ENCODE measurements at regions not wholly inside any gene's neighbourhood (a gene's known extent, or its start where the extent isn't known, plus 50 kb on each side); places are given as distances from the start of the nearest gene placed in this dataset.

DNA sequence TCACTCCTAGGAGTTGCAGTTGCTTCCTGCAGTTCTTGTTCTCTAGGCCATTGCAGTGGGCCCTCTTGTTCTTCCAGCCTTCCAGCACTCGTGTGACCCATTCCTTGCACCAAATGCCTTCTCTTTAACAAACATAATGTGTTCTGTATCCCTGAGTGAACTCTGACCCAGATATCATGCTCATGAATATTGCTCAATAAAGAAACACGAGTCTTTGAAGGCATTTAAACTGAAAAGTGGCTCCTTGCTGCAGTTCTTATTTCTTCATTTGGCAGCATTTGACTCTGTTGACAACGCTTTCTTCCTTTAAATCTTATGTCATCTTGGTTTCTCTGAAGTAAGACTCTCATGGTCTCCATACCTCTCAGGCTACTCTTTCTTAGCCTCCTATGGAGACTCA lies 100.7 kb upstream of the PDE4B start:
- Mint-ChIP-seq H3K4me3 (no peak overlapping the region), H3K36me3 (no peaks in the 10 kb centered on the region), H3K27me3 (ENCODE audit: insufficient read depth, low read depth) (peaks cover 4% of the 10 kb centered on the region), H3K27ac (no peak overlapping the region), H3K9me3 (no peaks in the 10 kb centered on the region), H3K4me1 (peaks cover 4% of the 10 kb centered on the region)
- H2AFZ ChIP-seq (replicated peaks): no peak overlapping the region
- no peak overlapping the region for H3K9ac ChIP-seq
- H3K27me3 ChIP-seq: no peaks in the 10 kb centered on the region
- H4K20me1 ChIP-seq (ENCODE audit: low read depth): no peaks in the 10 kb centered on the region
- H3K27ac ChIP-seq: no peak overlapping the region
- H3K36me3 ChIP-seq: no peaks in the 10 kb centered on the region
- no peaks in the 10 kb centered on the region for H3K9me3 ChIP-seq (ENCODE audit: low read depth)
- DNase-seq (ENCODE audit: low spot score): no peak
- no peak overlapping the region for H3K4me2 ChIP-seq
- H3K79me2 ChIP-seq (ENCODE audit: low read depth): no peaks in the 10 kb centered on the region
- no peak overlapping the region for H3K4me3 ChIP-seq
- H3K4me1 ChIP-seq: no peaks in the 10 kb centered on the region
- no peaks in the 10 kb centered on the region for H3F3A ChIP-seq (ENCODE audit: low read depth)
- TF ChIP-seq, protein P1, sequence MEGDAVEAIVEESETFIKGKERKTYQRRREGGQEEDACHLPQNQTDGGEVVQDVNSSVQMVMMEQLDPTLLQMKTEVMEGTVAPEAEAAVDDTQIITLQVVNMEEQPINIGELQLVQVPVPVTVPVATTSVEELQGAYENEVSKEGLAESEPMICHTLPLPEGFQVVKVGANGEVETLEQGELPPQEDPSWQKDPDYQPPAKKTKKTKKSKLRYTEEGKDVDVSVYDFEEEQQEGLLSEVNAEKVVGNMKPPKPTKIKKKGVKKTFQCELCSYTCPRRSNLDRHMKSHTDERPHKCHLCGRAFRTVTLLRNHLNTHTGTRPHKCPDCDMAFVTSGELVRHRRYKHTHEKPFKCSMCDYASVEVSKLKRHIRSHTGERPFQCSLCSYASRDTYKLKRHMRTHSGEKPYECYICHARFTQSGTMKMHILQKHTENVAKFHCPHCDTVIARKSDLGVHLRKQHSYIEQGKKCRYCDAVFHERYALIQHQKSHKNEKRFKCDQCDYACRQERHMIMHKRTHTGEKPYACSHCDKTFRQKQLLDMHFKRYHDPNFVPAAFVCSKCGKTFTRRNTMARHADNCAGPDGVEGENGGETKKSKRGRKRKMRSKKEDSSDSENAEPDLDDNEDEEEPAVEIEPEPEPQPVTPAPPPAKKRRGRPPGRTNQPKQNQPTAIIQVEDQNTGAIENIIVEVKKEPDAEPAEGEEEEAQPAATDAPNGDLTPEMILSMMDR (IDR thresholded peaks at IDR 0.05): no peak
- no peak for TF ChIP-seq EZH2phosphoT487 (IDR thresholded peaks at IDR 0.05)
- no peak for TF ChIP-seq EZH2 (IDR thresholded peaks at IDR 0.05)

DNA sequence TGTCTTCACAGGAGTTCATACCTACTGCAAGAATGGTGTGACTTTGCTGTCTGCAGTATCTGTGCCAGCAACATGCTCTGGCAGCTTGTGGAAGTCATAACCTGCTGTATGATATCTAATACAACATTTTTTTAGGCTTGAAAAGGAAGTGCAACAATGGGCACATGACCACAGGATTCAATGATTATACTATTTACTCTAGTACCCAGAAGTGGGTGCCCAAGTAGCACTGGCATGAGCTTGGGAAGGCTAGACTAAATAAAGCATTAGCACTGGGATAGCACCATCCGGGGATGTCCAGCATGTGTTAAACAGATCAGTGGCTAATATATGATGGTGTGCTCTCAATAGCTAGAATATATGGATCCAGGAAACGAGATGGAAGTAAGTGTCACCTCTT lies 98.6 kb upstream of the PDE4B start:
- H3F3A ChIP-seq (ENCODE audit: low read depth): no peaks in the 10 kb centered on the region
- H3K27ac Mint-ChIP-seq: no peak overlapping the region
- no peaks in the 10 kb centered on the region for H3K27me3 ChIP-seq
- no peak overlapping the region for H3K9ac ChIP-seq
- H3K4me2 ChIP-seq: no peak overlapping the region
- H3K4me1 Mint-ChIP-seq: no peaks in the 10 kb centered on the region
- H3K27ac ChIP-seq: no peak overlapping the region
- TF ChIP-seq EZH2 (IDR thresholded peaks at IDR 0.05): no peak
- TF ChIP-seq, protein P1 (IDR thresholded peaks at IDR 0.05): no peak
- TF ChIP-seq EZH2phosphoT487 (IDR thresholded peaks at IDR 0.05): no peak
- H3K36me3 ChIP-seq: no peaks in the 10 kb centered on the region
- H2AFZ ChIP-seq (replicated peaks): no peak overlapping the region
- no peak overlapping the region for H3K4me3 Mint-ChIP-seq
- no peak for DNase-seq (ENCODE audit: low spot score)
- H3K9me3 Mint-ChIP-seq: no peaks in the 10 kb centered on the region
- no peaks in the 10 kb centered on the region for H4K20me1 ChIP-seq (ENCODE audit: low read depth)
- H3K27me3 Mint-ChIP-seq (ENCODE audit: insufficient read depth, low read depth): peaks cover 2% of the 10 kb centered on the region
- no peak overlapping the region for H3K4me3 ChIP-seq
- no peaks in the 10 kb centered on the region for H3K4me1 ChIP-seq
- no peaks in the 10 kb centered on the region for H3K36me3 Mint-ChIP-seq
- no peaks in the 10 kb centered on the region for H3K9me3 ChIP-seq (ENCODE audit: low read depth)
- no peaks in the 10 kb centered on the region for H3K79me2 ChIP-seq (ENCODE audit: low read depth)

DNA sequence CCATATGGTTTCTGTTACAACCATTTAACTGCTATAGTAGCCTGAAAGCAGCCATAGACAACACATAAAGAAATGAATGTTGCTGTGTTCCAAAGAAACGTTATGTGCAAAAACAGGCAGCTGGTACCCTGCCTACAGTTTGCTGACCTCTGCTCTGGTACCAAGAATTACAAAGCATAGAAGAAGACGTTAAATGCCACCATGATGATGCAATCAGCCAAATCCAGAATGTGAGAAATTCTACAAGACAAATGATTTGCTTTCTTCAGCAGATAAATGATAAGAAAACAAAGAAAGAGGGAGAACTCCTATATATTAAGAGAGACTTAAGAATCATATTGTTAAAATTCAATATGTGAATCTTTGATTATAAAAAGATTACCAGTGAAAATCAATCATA lies 97.8 kb upstream of the PDE4B start:
- no peaks in the 10 kb centered on the region for H3K4me1 Mint-ChIP-seq
- Histone ChIP-seq H3K4me1 (no peaks in the 10 kb centered on the region), H3K27me3 (no peaks in the 10 kb centered on the region), H3F3A (ENCODE audit: low read depth) (no peaks in the 10 kb centered on the region), H3K4me2 (no peak overlapping the region), H3K4me3 (no peak overlapping the region), H4K20me1 (ENCODE audit: low read depth) (no peaks in the 10 kb centered on the region), H3K27ac (no peak overlapping the region), H3K9ac (no peak overlapping the region), H2AFZ (replicated peaks) (no peak overlapping the region), H3K36me3 (no peaks in the 10 kb centered on the region), H3K9me3 (ENCODE audit: low read depth) (no peaks in the 10 kb centered on the region), H3K79me2 (ENCODE audit: low read depth) (no peaks in the 10 kb centered on the region)
- TF ChIP-seq EZH2 (IDR thresholded peaks at IDR 0.05) (no peak), EZH2phosphoT487 (IDR thresholded peaks at IDR 0.05) (no peak)
- TF ChIP-seq, protein P1 (IDR thresholded peaks at IDR 0.05): no peak
- H3K4me3 Mint-ChIP-seq: no peak overlapping the region
- H3K27me3 Mint-ChIP-seq (ENCODE audit: insufficient read depth, low read depth): peaks cover 2% of the 10 kb centered on the region
- no peak overlapping the region for H3K27ac Mint-ChIP-seq
- no peaks in the 10 kb centered on the region for H3K9me3 Mint-ChIP-seq
- no peaks in the 10 kb centered on the region for H3K36me3 Mint-ChIP-seq
- DNase-seq (ENCODE audit: low spot score): no peak

DNA sequence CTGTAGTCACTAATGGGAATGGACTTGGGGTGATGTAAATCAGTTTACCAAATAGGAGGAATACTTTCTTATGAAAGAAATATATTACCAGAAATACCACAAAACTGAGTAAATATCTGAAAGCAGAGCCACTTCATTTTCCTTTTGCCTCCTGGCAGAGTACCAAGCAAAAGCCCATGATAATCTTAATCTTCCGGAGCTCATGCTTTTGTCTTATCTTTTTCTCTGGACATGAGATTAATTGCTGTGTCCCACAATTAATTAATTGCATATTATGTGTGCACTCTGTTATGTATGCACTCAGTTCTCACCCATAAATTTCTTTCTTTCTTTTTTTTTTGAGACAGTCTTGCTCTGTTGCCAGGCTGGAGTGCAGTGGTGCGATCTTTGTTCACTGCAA lies 94.1 kb upstream of the PDE4B start:
- no peaks in the 10 kb centered on the region for H3K4me1 ChIP-seq
- no peak overlapping the region for H3K4me2 ChIP-seq
- TF ChIP-seq EZH2phosphoT487 (IDR thresholded peaks at IDR 0.05) (no peak), EZH2 (IDR thresholded peaks at IDR 0.05) (no peak)
- no peak overlapping the region for H3K9ac ChIP-seq
- Mint-ChIP-seq H3K36me3 (no peaks in the 10 kb centered on the region), H3K27ac (no peak overlapping the region), H3K4me1 (peaks cover under 1% of the 10 kb centered on the region), H3K27me3 (ENCODE audit: insufficient read depth, low read depth) (peaks cover 2% of the 10 kb centered on the region), H3K9me3 (no peaks in the 10 kb centered on the region), H3K4me3 (no peak overlapping the region)
- H3F3A ChIP-seq (ENCODE audit: low read depth): no peaks in the 10 kb centered on the region
- H3K36me3 ChIP-seq: no peaks in the 10 kb centered on the region
- DNase-seq (ENCODE audit: low spot score): no peak
- H3K79me2 ChIP-seq (ENCODE audit: low read depth): no peaks in the 10 kb centered on the region
- no peak overlapping the region for H3K27ac ChIP-seq
- no peak overlapping the region for H2AFZ ChIP-seq (replicated peaks)
- no peak overlapping the region for H3K4me3 ChIP-seq
- no peaks in the 10 kb centered on the region for H4K20me1 ChIP-seq (ENCODE audit: low read depth)
- no peaks in the 10 kb centered on the region for H3K9me3 ChIP-seq (ENCODE audit: low read depth)
- no peaks in the 10 kb centered on the region for H3K27me3 ChIP-seq

Data from neural progenitor cell (in vitro differentiated cells).